H9 (cell line): ENCODE measurements at regions not wholly inside any gene's neighbourhood (a gene's known extent, or its start where the extent isn't known, plus 50 kb on each side); places are given as distances from the start of the nearest gene placed in this dataset.

Source experiments
- DNase-seq: peaks from one replicate; pipeline ENCODE4 v3.0.0-alpha.2; 2017
- H2AFZ ChIP-seq: one replicate; pipeline ENCODE4 v1.6.1; 2013; ENCODE audit warnings: mild to moderate bottlenecking, low read length, control low read depth, moderate library complexity
- H2AK5ac ChIP-seq: 2 replicates; pipeline ENCODE4 v1.6.1; 2013; ENCODE audit warnings: low read length, control low read depth, mixed read lengths; ENCODE audit not compliant: insufficient read length
- H2BK120ac ChIP-seq: one replicate; pipeline ENCODE4 v1.6.1; 2013; ENCODE audit warnings: low read depth, mild to moderate bottlenecking, low read length, control low read depth, inconsistent platforms; ENCODE audit not compliant: poor library complexity, severe bottlenecking
- H2BK12ac ChIP-seq: 2 replicates; pipeline ENCODE4 v1.6.1; 2013; ENCODE audit warnings: low read length, control low read depth, mixed read lengths, low read depth; ENCODE audit not compliant: insufficient read length
- H2BK15ac ChIP-seq: 2 replicates; pipeline ENCODE4 v1.6.1; 2013; ENCODE audit warnings: low read depth, low read length, control low read depth
- H2BK20ac ChIP-seq: one replicate; pipeline ENCODE4 v1.6.1; 2013; ENCODE audit warnings: low read depth, mild to moderate bottlenecking, low read length, control low read depth, inconsistent platforms; ENCODE audit not compliant: poor library complexity, severe bottlenecking
- H2BK5ac ChIP-seq: 2 replicates; pipeline ENCODE4 v1.6.1; 2013; ENCODE audit warnings: low read length, control low read depth, mixed read lengths; ENCODE audit not compliant: insufficient read length
- H3K14ac ChIP-seq: 2 replicates; pipeline ENCODE4 v1.6.1; 2013; ENCODE audit warnings: low read length, control low read depth; ENCODE audit not compliant: insufficient read depth
- H3K18ac ChIP-seq: 2 replicates; pipeline ENCODE4 v1.6.1; 2013; ENCODE audit warnings: low read depth, mild to moderate bottlenecking, mixed read lengths, low read length, control low read depth; ENCODE audit not compliant: insufficient read length
- H3K23ac ChIP-seq: 2 replicates; pipeline ENCODE4 v1.6.1; 2013; ENCODE audit warnings: low read length, control low read depth, mixed read lengths, low read depth; ENCODE audit not compliant: insufficient read length
- H3K23me2 ChIP-seq: 2 replicates; pipeline ENCODE4 v1.6.1; 2013; ENCODE audit warnings: low read depth, mild to moderate bottlenecking, mixed read lengths, low read length, control low read depth; ENCODE audit not compliant: insufficient read length, poor library complexity, severe bottlenecking
- H3K27ac ChIP-seq: 2 replicates; pipeline ENCODE4 v1.5.1; 2013; ENCODE audit warnings: low read length, control low read depth, mixed read lengths, low read depth; ENCODE audit not compliant: insufficient read length
- H3K27me3 ChIP-seq: 2 replicates; pipeline ENCODE4 v1.6.1; 2013; ENCODE audit warnings: low read length, control low read depth, inconsistent platforms; ENCODE audit not compliant: insufficient read depth
- H3K4ac ChIP-seq: 2 replicates; pipeline ENCODE4 v1.6.1; 2013; ENCODE audit warnings: low read depth, mild to moderate bottlenecking, control low read depth, inconsistent platforms, low read length, moderate library complexity
- H3K4me1 ChIP-seq: 2 replicates; pipeline ENCODE4 v1.6.1; 2013; ENCODE audit warnings: low read length, control low read depth, inconsistent platforms; ENCODE audit not compliant: insufficient read depth
- H3K4me2 ChIP-seq: 2 replicates; pipeline ENCODE4 v1.6.1; 2013; ENCODE audit warnings: low read length, control low read depth, mixed read lengths; ENCODE audit not compliant: insufficient read length, insufficient read depth
- H3K56ac ChIP-seq: 2 replicates; pipeline ENCODE4 v1.6.1; 2013; ENCODE audit warnings: low read depth, mild to moderate bottlenecking, mixed read lengths, low read length, control low read depth; ENCODE audit not compliant: insufficient read length
- H3K79me1 ChIP-seq: 2 replicates; pipeline ENCODE4 v1.6.1; 2013; ENCODE audit warnings: low read depth, mild to moderate bottlenecking, moderate library complexity, low read length, control low read depth, inconsistent platforms; ENCODE audit not compliant: insufficient read depth, poor library complexity, severe bottlenecking
- H3K79me2 ChIP-seq: 2 replicates; pipeline ENCODE4 v1.6.1; 2013; ENCODE audit warnings: low read length, control low read depth, inconsistent platforms; ENCODE audit not compliant: insufficient read depth
- H3K9ac ChIP-seq: 2 replicates; pipeline ENCODE4 v1.6.1; 2013; ENCODE audit warnings: low read length, control low read depth, mixed read lengths; ENCODE audit not compliant: insufficient read length; ENCODE audit errors: extremely low read depth
- H3K9me3 ChIP-seq: one replicate; pipeline ENCODE4 v1.6.1; 2013; ENCODE audit warnings: low read depth, low read length, inconsistent platforms; ENCODE audit not compliant: control insufficient read depth
- H3T11ph ChIP-seq: one replicate; pipeline ENCODE4 v1.6.1; 2013; ENCODE audit warnings: mild to moderate bottlenecking, low read length, control low read depth, inconsistent platforms
- H4K20me1 ChIP-seq: one replicate; pipeline ENCODE4 v1.6.1; 2013; ENCODE audit not compliant: control insufficient read depth, insufficient read length, insufficient read depth
- H4K5ac ChIP-seq: 2 replicates; pipeline ENCODE4 v1.6.1; 2013; ENCODE audit warnings: low read depth, mild to moderate bottlenecking, mixed read lengths, low read length, control low read depth; ENCODE audit not compliant: insufficient read length
- H4K8ac ChIP-seq: replicated peaks from 2 replicates; pipeline ENCODE4 v1.6.1; 2013; ENCODE audit warnings: low read length, control low read depth, mixed read lengths, low read depth; ENCODE audit not compliant: insufficient read length
- H4K91ac ChIP-seq: 2 replicates; pipeline ENCODE4 v1.6.1; 2013; ENCODE audit warnings: low read depth, mild to moderate bottlenecking, moderate library complexity, mixed read lengths, low read length, control low read depth; ENCODE audit not compliant: insufficient read length
- H3K27ac Mint-ChIP-seq, 3 experiments: 2 replicates in 2 of 3; 3 replicates in 1 of 3; pipeline ENCODE4 v1.8.0; 2020 to 2021; ENCODE audit warnings: mixed read lengths in 3 of 3, mild to moderate bottlenecking in 1 of 3, moderate library complexity in 1 of 3
- H3K27me3 Mint-ChIP-seq: 2 replicates; pipeline ENCODE4 v1.8.0; 2021; ENCODE audit warnings: low read depth, mild to moderate bottlenecking, moderate library complexity, mixed read lengths
- H3K36me3 Mint-ChIP-seq, 3 experiments: 2 replicates in 2 of 3; 3 replicates in 1 of 3; pipeline ENCODE4 v1.8.0; 2020 to 2021; ENCODE audit warnings: low read depth in 3 of 3, mixed read lengths in 3 of 3; ENCODE audit not compliant: insufficient read depth in 1 of 3
- H3K4me1 Mint-ChIP-seq, 2 experiments: 2 replicates each; pipeline ENCODE4 v1.8.0; 2020; ENCODE audit warnings: mixed read lengths in 2 of 2
- H3K4me3 Mint-ChIP-seq, 2 experiments: 2 replicates in 1 of 2; 3 replicates in 1 of 2; pipeline ENCODE4 v1.8.0; 2020 to 2021; ENCODE audit warnings: mild to moderate bottlenecking in 2 of 2, mixed read lengths in 2 of 2, moderate library complexity in 1 of 2
- H3K9me3 Mint-ChIP-seq, 2 experiments: 2 replicates in 1 of 2; 3 replicates in 1 of 2; pipeline ENCODE4 v1.8.0; 2020; ENCODE audit warnings: mild to moderate bottlenecking in 2 of 2, mixed read lengths in 2 of 2, moderate library complexity in 1 of 2
- WGBS: extraction: QIAGEN DNeasy Blood & Tissue Kit; methylation state at CpG from one replicate; pipeline ENCODE4 v1.1.7; 2013; ENCODE audit warnings: missing lambda C conversion rate, low lambda C conversion rate, mixed read lengths; ENCODE audit not compliant: insufficient read length; ENCODE audit errors: extremely low coverage; 5-methylcytosine and 5-hydroxymethylcytosine counted together
- TF ChIP-seq, protein P1 (sequence below): fragments of 200-600 bp; sonication (generic); conservative IDR thresholded peaks from 3 replicates; pipeline ENCODE4 v1.8.0; 2021; ENCODE audit warnings: antibody characterized with exemption, mild to moderate bottlenecking

DNA sequence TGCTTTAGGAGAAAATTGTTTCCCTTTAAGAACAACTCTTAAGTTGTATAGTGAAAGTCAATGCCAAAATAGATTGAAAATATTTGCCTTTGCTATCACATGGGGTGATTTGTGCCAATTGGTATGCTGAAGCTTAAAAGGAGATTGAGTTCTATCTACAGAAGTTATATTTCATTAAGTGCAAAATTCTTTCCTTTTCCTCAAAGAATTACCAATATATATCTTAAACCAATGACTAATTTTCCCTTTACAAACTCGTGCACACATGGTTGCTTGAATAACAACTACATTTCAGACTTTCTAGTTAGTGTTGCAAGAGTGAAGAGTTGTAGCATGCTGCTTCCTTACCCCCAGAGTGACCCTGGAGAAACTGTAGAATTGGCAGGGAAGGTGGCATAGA is 990.0 kb upstream of the PABPC4L start:
- Histone ChIP-seq H4K91ac (no peak overlapping the region), H3K79me1 (no peaks in the 10 kb centered on the region), H3K4ac (no peak overlapping the region), H2BK120ac (no peak overlapping the region), H3K9me3 (no peaks in the 10 kb centered on the region), H3K23ac (no peak overlapping the region), H2AK5ac (no peak overlapping the region), H3K27ac (no peak overlapping the region), H2BK15ac (no peak overlapping the region), H3K79me2 (no peaks in the 10 kb centered on the region), H4K5ac (no peak overlapping the region), H2BK5ac (no peak overlapping the region), H3K4me2 (no peak overlapping the region), H3K56ac (no peak overlapping the region), H2BK20ac (no peak overlapping the region), H3K4me1 (peaks cover 2% of the 10 kb centered on the region; the same call in 1 of the 2 replicates), H4K20me1 (no peaks in the 10 kb centered on the region), H3K27me3 (no peaks in the 10 kb centered on the region), H3K9ac (no peak overlapping the region), H3T11ph (no peak overlapping the region), H3K14ac (no peak overlapping the region), H2BK12ac (no peak overlapping the region), H4K8ac (no peak overlapping the region), H3K18ac (no peak overlapping the region), H2AFZ (no peak overlapping the region), H3K23me2 (no peaks in the 10 kb centered on the region)
- no CpG with 5 or more reads among the region's 1 CpG for WGBS
- TF ChIP-seq, protein P1, sequence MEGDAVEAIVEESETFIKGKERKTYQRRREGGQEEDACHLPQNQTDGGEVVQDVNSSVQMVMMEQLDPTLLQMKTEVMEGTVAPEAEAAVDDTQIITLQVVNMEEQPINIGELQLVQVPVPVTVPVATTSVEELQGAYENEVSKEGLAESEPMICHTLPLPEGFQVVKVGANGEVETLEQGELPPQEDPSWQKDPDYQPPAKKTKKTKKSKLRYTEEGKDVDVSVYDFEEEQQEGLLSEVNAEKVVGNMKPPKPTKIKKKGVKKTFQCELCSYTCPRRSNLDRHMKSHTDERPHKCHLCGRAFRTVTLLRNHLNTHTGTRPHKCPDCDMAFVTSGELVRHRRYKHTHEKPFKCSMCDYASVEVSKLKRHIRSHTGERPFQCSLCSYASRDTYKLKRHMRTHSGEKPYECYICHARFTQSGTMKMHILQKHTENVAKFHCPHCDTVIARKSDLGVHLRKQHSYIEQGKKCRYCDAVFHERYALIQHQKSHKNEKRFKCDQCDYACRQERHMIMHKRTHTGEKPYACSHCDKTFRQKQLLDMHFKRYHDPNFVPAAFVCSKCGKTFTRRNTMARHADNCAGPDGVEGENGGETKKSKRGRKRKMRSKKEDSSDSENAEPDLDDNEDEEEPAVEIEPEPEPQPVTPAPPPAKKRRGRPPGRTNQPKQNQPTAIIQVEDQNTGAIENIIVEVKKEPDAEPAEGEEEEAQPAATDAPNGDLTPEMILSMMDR, result no peak
- no peak for DNase-seq
- Mint-ChIP-seq H3K36me3 (peaks cover 0 to 25% (median 7%) of the 10 kb centered on the region in 3 experiments; a peak in 6 of 7 replicates), H3K27ac (no peak overlapping the region), H3K4me3 (no peak overlapping the region), H3K9me3 (peaks cover 6 to 7% of the 10 kb centered on the region in 2 experiments), H3K4me1 (peaks cover 9 to 12% of the 10 kb centered on the region in 2 experiments), H3K27me3 (no peaks in the 10 kb centered on the region)
